B cell (primary cell): ENCODE measurements at regions not wholly inside any gene's neighbourhood (a gene's known extent, or its start where the extent isn't known, plus 50 kb on each side); places are given as distances from the start of the nearest gene placed in this dataset.

Source experiments
- ATAC-seq: fragments of 200-7000 bp; cut with Tn5 transposase; one replicate; pipeline ENCODE4 v1.10.0; 2021; ENCODE audit warnings: low read depth, mild to moderate bottlenecking, moderate number of reproducible peaks, moderate library complexity
- CTCF ChIA-PET: fragments of 350-600 bp; sonication (Branson Sonifier 250); formaldehyde crosslinking; loops from one replicate; lab custom pipeline; 2021; ENCODE audit warnings: antibody characterized with exemption, inconsistent platforms; lab: Charles Lee
- POLR2A ChIA-PET: fragments of 350-600 bp; sonication (Branson Sonifier 250); formaldehyde crosslinking; loops from one replicate; lab custom pipeline; 2021; ENCODE audit warnings: antibody characterized with exemption; lab: Charles Lee
- DNase-seq: peaks from one replicate; pipeline ENCODE4 v3.0.0; 2013
- H2AFZ ChIP-seq: 2 replicates; pipeline ENCODE4 v1.6.1; 2012; ENCODE audit warnings: mild to moderate bottlenecking, low read depth, low read length; ENCODE audit not compliant: insufficient read depth, poor library complexity, severe bottlenecking
- H3K27ac ChIP-seq, 2 donors: 1 replicate in 1 of 2; 2 replicates in 1 of 2; pipeline ENCODE4 v1.5.1; 2012 to 2013; ENCODE audit warnings: low read length in 2 of 2, mild to moderate bottlenecking in 2 of 2, moderate library complexity in 1 of 2
- H3K27me3 ChIP-seq, 4 experiments: fragments of 200-600 bp in 1 of 4; sonication (generic) in 1 of 4; replicated peaks in 1 of 4; 1 replicate in 2 of 4; 2 replicates in 2 of 4; pipeline versions ENCODE4 v1.6.1 to v1.7.0; 2013 to 2016; ENCODE audit warnings: low read length in 3 of 4, mild to moderate bottlenecking in 2 of 4, mixed read lengths in 1 of 4, moderate library complexity in 1 of 4; ENCODE audit not compliant: insufficient read depth in 4 of 4, control insufficient read depth in 3 of 4; ENCODE audit errors: control extremely low read depth in 1 of 4
- H3K36me3 ChIP-seq, 2 experiments: replicated peaks in 1 of 2; 1 replicate in 1 of 2; 2 replicates in 1 of 2; pipeline versions ENCODE4 v1.6.1 to v1.7.1; 2013; ENCODE audit warnings: low read length in 1 of 2; ENCODE audit not compliant: insufficient read depth in 2 of 2, control insufficient read depth in 1 of 2; ENCODE audit errors: control extremely low read depth in 1 of 2, extremely low read depth in 1 of 2
- H3K4me1 ChIP-seq, 2 donors: fragments of 200-600 bp in 1 of 2; sonication (generic) in 1 of 2; 1 replicate in 1 of 2; 2 replicates in 1 of 2; pipeline versions ENCODE4 v1.5.1 to v1.6.1; 2013 to 2017; ENCODE audit warnings: low read length in 2 of 2; ENCODE audit not compliant: control insufficient read depth in 2 of 2, insufficient read depth in 2 of 2
- H3K4me2 ChIP-seq: replicated peaks from 2 replicates; pipeline ENCODE3; 2012; ENCODE audit warnings: mild to moderate bottlenecking, low read depth, low read length; ENCODE audit not compliant: poor library complexity, severe bottlenecking
- H3K4me3 ChIP-seq, 5 experiments: fragments of 200-600 bp in 1 of 5; sonication (generic) in 1 of 5; 1 replicate in 3 of 5; 2 replicates in 2 of 5; pipeline versions ENCODE4 v1.5.1 to v1.7.0; 2011 to 2016; ENCODE audit warnings: low read length in 4 of 5, mild to moderate bottlenecking in 4 of 5, low read depth in 2 of 5, control low read depth in 1 of 5, moderate library complexity in 1 of 5; ENCODE audit not compliant: insufficient read depth in 1 of 5; ENCODE audit errors: control extremely low read depth in 1 of 5, extremely low read depth in 1 of 5
- H3K79me2 ChIP-seq: fragments of 200-600 bp; sonication (generic); one replicate; pipeline ENCODE4 v1.6.0; 2016; ENCODE audit warnings: low read length; ENCODE audit not compliant: control insufficient read depth, insufficient read depth
- H3K9ac ChIP-seq: fragments of 200-600 bp; sonication (generic); 2 replicates; pipeline ENCODE4 v1.6.1; 2017; ENCODE audit warnings: mild to moderate bottlenecking, low read length, moderate library complexity
- H3K9me3 ChIP-seq, 3 donors: one replicate each; pipeline versions ENCODE4 v1.6.1 to v1.7.1; 2013; ENCODE audit warnings: low read length in 2 of 3; ENCODE audit not compliant: control insufficient read depth in 2 of 3, insufficient read depth in 1 of 3; ENCODE audit errors: control extremely low read depth in 1 of 3
- H4K20me1 ChIP-seq: 2 replicates; pipeline ENCODE4 v1.6.0; 2012; ENCODE audit warnings: mild to moderate bottlenecking, low read length; ENCODE audit not compliant: insufficient read depth, control insufficient read depth, poor library complexity, severe bottlenecking
- H3K27ac Mint-ChIP-seq: one replicate; pipeline ENCODE4 v1.8.0; 2021; ENCODE audit warnings: mixed read lengths
- H3K27me3 Mint-ChIP-seq: one replicate; pipeline ENCODE4 v1.8.0; 2021; ENCODE audit warnings: mixed read lengths
- H3K4me1 Mint-ChIP-seq: one replicate; pipeline ENCODE4 v1.8.0; 2021; ENCODE audit warnings: mixed read lengths
- H3K4me3 Mint-ChIP-seq: one replicate; pipeline ENCODE4 v1.8.0; 2021; ENCODE audit warnings: mixed read lengths
- H3K9me3 Mint-ChIP-seq: one replicate; pipeline ENCODE4 v1.8.0; 2022; ENCODE audit warnings: mixed read lengths; ENCODE audit not compliant: insufficient read depth
- CTCF ChIP-seq: fragments of 200-600 bp; IDR thresholded peaks from one replicate; pipeline ENCODE4 v1.8.0; 2022; ENCODE audit warnings: antibody characterized with exemption, mild to moderate bottlenecking
- EZH2 ChIP-seq: IDR thresholded peaks from 2 replicates; pipeline ENCODE4 v1.6.1; 2012; ENCODE audit warnings: borderline replicate concordance, low read depth, mild to moderate bottlenecking, moderate library complexity, low read length; ENCODE audit not compliant: insufficient read depth, poor library complexity, severe bottlenecking
- WGBS: methylation state at CpG from one replicate; pipeline ENCODE4 v1.1.5; 2013; ENCODE audit warnings: missing lambda C conversion rate; ENCODE audit not compliant: insufficient coverage; 5-methylcytosine and 5-hydroxymethylcytosine counted together
- intact Hi-C: fragments of 100-400 bp; cut with micrococcal nuclease; formaldehyde crosslinking; loops from one replicate; pipeline ENCODE4 v1.10.0; 2022

DNA sequence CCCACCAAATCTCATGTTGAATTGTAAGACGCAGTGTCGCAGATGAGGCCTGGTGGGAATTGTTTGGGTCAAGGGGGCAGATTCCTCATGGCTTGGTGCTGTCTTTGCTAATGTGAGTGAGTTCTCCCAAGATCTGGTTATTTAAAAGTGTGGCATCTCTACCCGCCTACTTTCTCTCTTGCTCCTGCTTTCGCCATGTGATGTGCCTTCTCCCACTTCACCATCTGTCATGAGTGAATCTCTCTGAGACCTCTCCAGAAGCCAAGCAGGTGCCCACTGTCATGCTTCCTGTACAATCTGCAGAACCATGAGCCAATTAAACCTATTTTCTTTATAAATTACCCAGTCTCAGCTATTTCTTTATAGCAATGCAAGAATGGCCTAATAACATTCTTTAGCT lies 246.6 kb upstream of the CDH20 start:
- intact Hi-C loops, result no loop called here
- CTCF ChIA-PET, result no interaction called here
- no peak for TF ChIP-seq EZH2
- no peak for TF ChIP-seq CTCF

GRCh38 chr18:61091379-61091778 lies 241.9 kb upstream of the CDH20 start:
- Mint-ChIP-seq H3K27me3 (no peaks in the 10 kb centered on the region), H3K9me3 (no peaks in the 10 kb centered on the region), H3K27ac (no peak overlapping the region), H3K4me1 (no peaks in the 10 kb centered on the region), H3K4me3 (no peak overlapping the region)
- Histone ChIP-seq H3K27ac (no peak overlapping the region), H3K9me3 (no peaks in the 10 kb centered on the region), H2AFZ (no peak overlapping the region), H3K4me1 (no peaks in the 10 kb centered on the region), H4K20me1 (no peaks in the 10 kb centered on the region), H3K79me2 (no peaks in the 10 kb centered on the region), H3K4me2 (no peak overlapping the region), H3K36me3 (no peaks in the 10 kb centered on the region), H3K27me3 (no peaks in the 10 kb centered on the region), H3K4me3 (no peak overlapping the region), H3K9ac (no peak overlapping the region)
- no peak for TF ChIP-seq EZH2
- TF ChIP-seq CTCF, result no peak
- intact Hi-C loops, result no loop called here
- ATAC-seq (no peak), DNase-seq (no peak)
- no CpG with 5 or more reads among the region's 1 CpG for WGBS
- ChIA-PET POLR2A (no interaction called here), CTCF (no interaction called here)

More for the DNA sequence above, 246.6 kb upstream of the CDH20 start:
- no peak overlapping the region for H3K9ac ChIP-seq
- H3K4me2 ChIP-seq, result no peak overlapping the region
- H3K4me1 ChIP-seq, result no peaks in the 10 kb centered on the region
- POLR2A ChIA-PET, result no interaction called here
- no peak for ATAC-seq
- no peak overlapping the region for H2AFZ ChIP-seq
- no peaks in the 10 kb centered on the region for H3K9me3 ChIP-seq
- Mint-ChIP-seq H3K4me3 (no peak overlapping the region), H3K9me3 (no peaks in the 10 kb centered on the region), H3K27me3 (no peaks in the 10 kb centered on the region), H3K4me1 (no peaks in the 10 kb centered on the region), H3K27ac (no peak overlapping the region)
- no peaks in the 10 kb centered on the region for H3K79me2 ChIP-seq
- WGBS, result 100% methylated on average over 3 of the region's 4 CpGs
- H3K4me3 ChIP-seq, result no peak overlapping the region
- no peak overlapping the region for H3K27ac ChIP-seq
- DNase-seq, result no peak
- H4K20me1 ChIP-seq, result no peaks in the 10 kb centered on the region
- no peaks in the 10 kb centered on the region for H3K36me3 ChIP-seq
- H3K27me3 ChIP-seq, result no peaks in the 10 kb centered on the region
